BLaER1 (cell line): ENCODE measurements at regions not wholly inside any gene's neighbourhood (a gene's known extent, or its start where the extent isn't known, plus 50 kb on each side); places are given as distances from the start of the nearest gene placed in this dataset.

Experiments used
- H3K27ac ChIP-seq: shearing (Covaris generic); formaldehyde crosslinking; 2 replicates; pipeline ENCODE4 v1.8.1; 2022
- H3K27me3 ChIP-seq: shearing (Covaris generic); formaldehyde crosslinking; 2 replicates; pipeline ENCODE4 v1.8.1; 2022
- H3K36me3 ChIP-seq: shearing (Covaris generic); formaldehyde crosslinking; 2 replicates; pipeline ENCODE4 v1.8.1; 2022
- H3K4me1 ChIP-seq: shearing (Covaris generic); formaldehyde crosslinking; 2 replicates; pipeline ENCODE4 v1.8.1; 2022
- H3K4me2 ChIP-seq: shearing (Covaris generic); formaldehyde crosslinking; 2 replicates; pipeline ENCODE4 v1.8.1; 2022
- H3K4me3 ChIP-seq: shearing (Covaris generic); formaldehyde crosslinking; 2 replicates; pipeline ENCODE4 v1.8.1; 2022
- H3K9ac ChIP-seq: shearing (Covaris generic); formaldehyde crosslinking; 2 replicates; pipeline ENCODE4 v1.8.1; 2022
- H3K9me3 ChIP-seq: shearing (Covaris generic); formaldehyde crosslinking; 2 replicates; pipeline ENCODE4 v1.8.1; 2022
- H4K20me1 ChIP-seq: shearing (Covaris generic); formaldehyde crosslinking; 2 replicates; pipeline ENCODE4 v1.8.1; 2022
- Cebpa-rat ChIP-seq: shearing (Covaris generic); IDR thresholded peaks from 2 replicates; pipeline ENCODE4 v1.8.1; 2022

- Histone ChIP-seq H3K9ac (no peak overlapping the region), H4K20me1 (no peaks in the 10 kb centered on the region), H3K27ac (no peak overlapping the region), H3K27me3 (no peaks in the 10 kb centered on the region), H3K36me3 (no peaks in the 10 kb centered on the region), H3K4me3 (no peak overlapping the region), H3K4me1 (no peaks in the 10 kb centered on the region), H3K4me2 (no peak overlapping the region), H3K9me3 (no peaks in the 10 kb centered on the region)
- TF ChIP-seq Cebpa-rat = no peak
These were observed 463.3 kb upstream of the DMAC1 start for GRCh38 chr9:8262625-8263622.

GRCh38 chr9:8261737-8262136 is 462.2 kb upstream of the DMAC1 start:
- no peaks in the 10 kb centered on the region for H4K20me1 ChIP-seq

GRCh38 chr9:8259028-8259427 is 459.4 kb upstream of the DMAC1 start:
- no peak overlapping the region for H3K4me3 ChIP-seq
- no peak overlapping the region for H3K27ac ChIP-seq
- no peaks in the 10 kb centered on the region for H3K36me3 ChIP-seq
- no peaks in the 10 kb centered on the region for H3K27me3 ChIP-seq
- no peaks in the 10 kb centered on the region for H4K20me1 ChIP-seq
- H3K4me2 ChIP-seq = no peak overlapping the region
- H3K9ac ChIP-seq = no peak overlapping the region
- H3K9me3 ChIP-seq = no peaks in the 10 kb centered on the region
- TF ChIP-seq Cebpa-rat = no peak
- no peaks in the 10 kb centered on the region for H3K4me1 ChIP-seq

More at GRCh38 chr9:8261737-8262136, 462.2 kb upstream of the DMAC1 start:
- no peaks in the 10 kb centered on the region for H3K4me1 ChIP-seq
- no peaks in the 10 kb centered on the region for H3K27me3 ChIP-seq
- no peak for TF ChIP-seq Cebpa-rat
- no peak overlapping the region for H3K4me2 ChIP-seq
- H3K4me3 ChIP-seq = no peak overlapping the region
- no peak overlapping the region for H3K9ac ChIP-seq
- no peaks in the 10 kb centered on the region for H3K36me3 ChIP-seq
- H3K9me3 ChIP-seq = no peaks in the 10 kb centered on the region
- no peak overlapping the region for H3K27ac ChIP-seq

- H3K27ac ChIP-seq = no peak overlapping the region
- no peaks in the 10 kb centered on the region for H3K36me3 ChIP-seq
- no peaks in the 10 kb centered on the region for H3K27me3 ChIP-seq
- no peaks in the 10 kb centered on the region for H3K9me3 ChIP-seq
- H3K4me2 ChIP-seq = no peak overlapping the region
- no peak overlapping the region for H3K4me3 ChIP-seq
- TF ChIP-seq Cebpa-rat = no peak
- no peaks in the 10 kb centered on the region for H4K20me1 ChIP-seq
- no peak overlapping the region for H3K9ac ChIP-seq
- no peaks in the 10 kb centered on the region for H3K4me1 ChIP-seq
These were observed 457.3 kb upstream of the DMAC1 start for GRCh38 chr9:8256880-8257279.

GRCh38 chr9:8255850-8256249 is 456.3 kb upstream of the DMAC1 start:
- Histone ChIP-seq H3K27ac (no peak overlapping the region), H3K4me2 (no peak overlapping the region), H3K4me1 (no peaks in the 10 kb centered on the region), H3K9ac (no peak overlapping the region), H3K4me3 (no peak overlapping the region), H3K36me3 (no peaks in the 10 kb centered on the region), H4K20me1 (no peaks in the 10 kb centered on the region), H3K27me3 (no peaks in the 10 kb centered on the region), H3K9me3 (no peaks in the 10 kb centered on the region)
- no peak for TF ChIP-seq Cebpa-rat

- Histone ChIP-seq H3K4me2 (no peak overlapping the region), H4K20me1 (no peaks in the 10 kb centered on the region), H3K27me3 (no peaks in the 10 kb centered on the region), H3K4me3 (no peak overlapping the region), H3K27ac (no peak overlapping the region), H3K4me1 (no peaks in the 10 kb centered on the region), H3K9ac (no peak overlapping the region), H3K36me3 (no peaks in the 10 kb centered on the region), H3K9me3 (no peaks in the 10 kb centered on the region)
- TF ChIP-seq Cebpa-rat = no peak
These were observed 455.0 kb upstream of the DMAC1 start for GRCh38 chr9:8254541-8254940.

GRCh38 chr9:8252445-8252844 is 452.9 kb upstream of the DMAC1 start:
- no peak for TF ChIP-seq Cebpa-rat
- H3K27ac ChIP-seq = no peak overlapping the region
- H3K27me3 ChIP-seq = no peaks in the 10 kb centered on the region
- H3K9me3 ChIP-seq = no peaks in the 10 kb centered on the region
- no peaks in the 10 kb centered on the region for H3K4me1 ChIP-seq
- H3K4me3 ChIP-seq = no peak overlapping the region
- H3K4me2 ChIP-seq = no peak overlapping the region
- H3K36me3 ChIP-seq = no peaks in the 10 kb centered on the region
- H4K20me1 ChIP-seq = no peaks in the 10 kb centered on the region
- H3K9ac ChIP-seq = no peak overlapping the region

- Histone ChIP-seq H3K27me3 (no peaks in the 10 kb centered on the region), H4K20me1 (no peaks in the 10 kb centered on the region), H3K36me3 (no peaks in the 10 kb centered on the region), H3K4me3 (no peak overlapping the region), H3K4me2 (no peak overlapping the region), H3K9me3 (no peaks in the 10 kb centered on the region), H3K4me1 (no peaks in the 10 kb centered on the region), H3K9ac (no peak overlapping the region), H3K27ac (no peak overlapping the region)
- TF ChIP-seq Cebpa-rat = no peak
These were observed 452.0 kb upstream of the DMAC1 start for GRCh38 chr9:8251566-8251965.

- no peaks in the 10 kb centered on the region for H3K27me3 ChIP-seq
- no peaks in the 10 kb centered on the region for H3K36me3 ChIP-seq
- H3K9ac ChIP-seq = no peak overlapping the region
- TF ChIP-seq Cebpa-rat = no peak
- H3K4me1 ChIP-seq = no peaks in the 10 kb centered on the region
- no peak overlapping the region for H3K4me2 ChIP-seq
- no peak overlapping the region for H3K4me3 ChIP-seq
- H3K27ac ChIP-seq = no peak overlapping the region
- H3K9me3 ChIP-seq = no peaks in the 10 kb centered on the region
- H4K20me1 ChIP-seq = no peaks in the 10 kb centered on the region
These were observed 445.0 kb upstream of the DMAC1 start for GRCh38 chr9:8244505-8245092.

GRCh38 chr9:8241201-8241600 is 441.6 kb upstream of the DMAC1 start:
- Histone ChIP-seq H3K4me2 (no peak overlapping the region), H3K4me1 (no peaks in the 10 kb centered on the region), H3K4me3 (no peak overlapping the region), H3K27me3 (no peaks in the 10 kb centered on the region), H3K9me3 (no peaks in the 10 kb centered on the region), H3K9ac (no peak overlapping the region), H4K20me1 (no peaks in the 10 kb centered on the region), H3K27ac (no peak overlapping the region), H3K36me3 (no peaks in the 10 kb centered on the region)
- no peak for TF ChIP-seq Cebpa-rat
